HG03196 (cell line): ENCODE measurements at regions not wholly inside any gene's neighbourhood (a gene's known extent, or its start where the extent isn't known, plus 50 kb on each side); places are given as distances from the start of the nearest gene placed in this dataset.

Experiments used
- ATAC-seq: cut with Tn5 transposase; IDR thresholded peaks from one replicate; pipeline ENCODE4 v1.9.1; 2021; ENCODE audit not compliant: unreplicated experiment

- no peak for ATAC-seq
Measured at GRCh38 chr13:59463023-59463422, 700.7 kb downstream of the DIAPH3 start.

- no peak for ATAC-seq
Measured at GRCh38 chr13:59464926-59465325, 698.8 kb downstream of the DIAPH3 start.

- ATAC-seq = no peak
Measured at GRCh38 chr13:59468396-59468795, 695.3 kb downstream of the DIAPH3 start.

DNA sequence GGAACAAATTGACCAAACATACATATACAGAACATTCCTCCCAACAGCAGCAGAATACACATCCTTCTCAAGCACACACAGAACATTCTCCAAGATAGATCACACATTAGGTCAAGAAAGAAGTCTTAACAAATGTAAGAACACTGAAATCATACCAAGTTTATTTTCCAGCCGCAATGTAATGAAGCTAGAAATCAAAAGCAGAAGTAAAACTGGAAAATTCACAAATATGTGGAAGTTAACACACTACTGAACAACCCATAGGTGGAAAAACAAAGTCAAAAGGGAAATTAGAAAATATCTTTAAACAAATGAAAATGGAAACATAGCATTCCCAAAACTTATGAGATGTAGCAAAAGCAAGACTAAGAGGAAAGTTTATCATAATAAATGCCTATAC lies 692.6 kb downstream of the DIAPH3 start:
- ATAC-seq = no peak

- ATAC-seq = no peak
Measured at GRCh38 chr13:59472134-59472533, 691.6 kb downstream of the DIAPH3 start.

- ATAC-seq = no peak
Measured at GRCh38 chr13:59474696-59475095, 689.0 kb downstream of the DIAPH3 start.

GRCh38 chr13:59475911-59476310 lies 687.8 kb downstream of the DIAPH3 start:
- no peak for ATAC-seq

- no peak for ATAC-seq
Measured at GRCh38 chr13:59476366-59476765, 687.4 kb downstream of the DIAPH3 start.

- ATAC-seq = no peak
Measured at GRCh38 chr13:59477011-59477410, 686.7 kb downstream of the DIAPH3 start.

GRCh38 chr13:59478908-59479307 lies 684.8 kb downstream of the DIAPH3 start:
- no peak for ATAC-seq

DNA sequence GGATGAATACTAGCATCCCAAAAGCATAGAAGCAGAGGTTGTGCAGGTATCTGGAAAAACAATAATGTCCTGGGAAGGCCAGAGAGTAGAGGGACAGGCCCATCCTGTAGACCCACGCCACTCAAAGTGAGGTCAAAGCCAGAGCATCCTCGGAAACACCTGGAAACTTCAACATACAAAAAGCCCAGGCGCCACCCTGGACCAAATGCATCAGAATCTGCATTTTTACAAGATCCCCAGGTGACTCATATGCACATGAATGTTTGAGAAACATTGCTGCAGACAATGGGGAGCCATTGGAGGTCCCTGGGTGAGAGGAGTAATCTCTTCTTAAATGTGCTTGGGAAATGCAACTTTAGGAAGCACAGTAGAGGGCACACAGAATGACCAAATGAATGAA lies 684.1 kb downstream of the DIAPH3 start:
- no peak for ATAC-seq

- no peak for ATAC-seq
Measured at GRCh38 chr13:59480396-59481259, 683.1 kb downstream of the DIAPH3 start.

GRCh38 chr13:59483501-59484145 lies 680.1 kb downstream of the DIAPH3 start:
- no peak for ATAC-seq

DNA sequence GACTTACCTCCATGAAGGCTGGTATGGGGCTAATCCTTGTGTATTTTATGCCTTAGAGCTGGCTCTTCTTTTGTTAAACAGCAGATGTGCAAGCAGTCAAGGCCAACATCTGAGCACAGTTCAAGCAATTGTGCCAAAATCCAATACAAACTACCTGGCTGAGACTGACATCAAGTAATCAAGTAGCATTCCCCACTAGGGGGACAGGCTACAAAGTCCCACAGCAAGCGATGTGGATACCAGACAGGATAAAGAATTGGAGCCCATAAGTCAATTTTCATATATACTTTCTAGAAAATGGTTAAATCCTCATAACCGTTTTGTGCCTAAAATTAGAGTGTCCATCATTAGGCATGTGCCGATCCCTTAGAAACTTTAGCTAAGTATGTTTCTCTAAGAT lies 675.8 kb downstream of the DIAPH3 start:
- ATAC-seq = no peak

GRCh38 chr13:59488436-59488835 lies 675.3 kb downstream of the DIAPH3 start:
- ATAC-seq = no peak

- ATAC-seq = no peak
Measured at GRCh38 chr13:59490651-59491050, 673.1 kb downstream of the DIAPH3 start.

DNA sequence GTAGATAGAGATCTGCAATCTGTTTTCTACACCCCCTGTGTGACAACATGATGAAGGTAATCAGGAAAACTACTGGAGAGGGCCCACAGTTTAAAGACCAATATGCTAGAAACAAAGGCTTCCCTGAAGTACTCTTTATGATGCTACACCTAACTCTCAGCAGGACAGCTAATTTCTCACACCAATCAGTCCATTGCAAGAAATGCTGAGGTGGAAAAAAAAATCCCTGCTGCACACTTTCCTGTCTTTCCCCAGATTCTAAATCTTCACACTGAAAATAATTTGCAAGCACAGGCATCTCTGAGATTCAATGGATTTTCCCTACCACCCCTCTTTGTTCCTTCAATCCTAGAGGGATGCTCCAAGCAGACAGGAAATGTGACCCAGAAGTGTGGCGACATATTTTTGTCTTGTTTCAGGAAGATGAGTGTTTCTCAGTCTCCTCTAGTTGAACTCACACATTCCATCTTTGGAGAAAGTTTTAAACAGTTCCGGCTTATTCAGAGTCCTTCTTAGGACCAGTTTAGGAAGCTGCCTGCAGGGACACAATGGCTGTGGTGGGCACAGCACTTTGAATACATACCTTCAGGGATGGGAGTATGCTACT lies 671.6 kb downstream of the DIAPH3 start:
- no peak for ATAC-seq

GRCh38 chr13:59493436-59493965 lies 670.2 kb downstream of the DIAPH3 start:
- ATAC-seq = no peak

GRCh38 chr13:59494151-59494550 lies 669.6 kb downstream of the DIAPH3 start:
- no peak for ATAC-seq

GRCh38 chr13:59494560-59494970 lies 669.2 kb downstream of the DIAPH3 start:
- ATAC-seq = no peak

- no peak for ATAC-seq
Measured at GRCh38 chr13:59495299-59495698, 668.4 kb downstream of the DIAPH3 start.
